GM23338 (cell line): ENCODE measurements at regions not wholly inside any gene's neighbourhood (a gene's known extent, or its start where the extent isn't known, plus 50 kb on each side); places are given as distances from the start of the nearest gene placed in this dataset.

ENCODE experiments used
- ATAC-seq: fragments of 200-7000 bp; cut with Tn5 transposase; 3 replicates; pipeline ENCODE4 v1.9.1; 2020
- DNase-seq: peaks from one replicate; pipeline ENCODE4 v3.0.0-alpha.2; 2015; ENCODE audit warnings: low spot score
- H2AFZ ChIP-seq: fragments of 200-600 bp; sonication (generic); 2 replicates; pipeline ENCODE4 v1.8.0; 2016; ENCODE audit warnings: antibody characterized with exemption, mild to moderate bottlenecking, moderate library complexity
- H3F3A ChIP-seq: fragments of 200-600 bp; sonication (generic); replicated peaks from 2 replicates; pipeline ENCODE4 v1.8.0; 2017; ENCODE audit warnings: antibody characterized with exemption, mixed run types, low read depth
- H3K27ac ChIP-seq: fragments of 200-600 bp; sonication (generic); 2 replicates; pipeline ENCODE4 v1.6.1; 2016; ENCODE audit warnings: low read depth
- H3K27me3 ChIP-seq: fragments of 200-600 bp; sonication (generic); 2 replicates; pipeline ENCODE4 v1.8.0; 2016; ENCODE audit warnings: mild to moderate bottlenecking, mixed run types, moderate library complexity; ENCODE audit not compliant: insufficient read depth
- H3K36me3 ChIP-seq: fragments of 200-600 bp; sonication (generic); 2 replicates; pipeline ENCODE4 v1.8.0; 2016; ENCODE audit warnings: mild to moderate bottlenecking; ENCODE audit not compliant: insufficient read depth
- H3K4me1 ChIP-seq: fragments of 200-600 bp; sonication (generic); 2 replicates; pipeline ENCODE4 v1.8.0; 2016; ENCODE audit warnings: mild to moderate bottlenecking, moderate library complexity; ENCODE audit not compliant: insufficient read depth
- H3K4me2 ChIP-seq: fragments of 200-600 bp; sonication (generic); 2 replicates; pipeline ENCODE4 v1.7.1; 2017; ENCODE audit warnings: mixed run types
- H3K4me3 ChIP-seq: fragments of 200-600 bp; sonication (generic); 2 replicates; pipeline ENCODE4 v1.6.1; 2016; ENCODE audit warnings: mixed run types
- H3K79me2 ChIP-seq: fragments of 200-600 bp; sonication (generic); replicated peaks from 2 replicates; pipeline ENCODE4 v1.8.0; 2017; ENCODE audit warnings: mild to moderate bottlenecking; ENCODE audit not compliant: insufficient read depth
- H3K9me2 ChIP-seq: fragments of 200-600 bp; sonication (generic); 2 replicates; pipeline ENCODE4 v1.8.0; 2017; ENCODE audit not compliant: insufficient read depth
- H4K20me1 ChIP-seq: fragments of 200-600 bp; sonication (generic); replicated peaks from 2 replicates; pipeline ENCODE4 v1.8.0; 2017; ENCODE audit warnings: mild to moderate bottlenecking; ENCODE audit not compliant: insufficient read depth
- H3K27ac Mint-ChIP-seq: 2 replicates; pipeline ENCODE4 v1.8.0; 2020; ENCODE audit warnings: inconsistent platforms, mild to moderate bottlenecking, moderate library complexity, mixed read lengths
- H3K27me3 Mint-ChIP-seq: 3 replicates; pipeline ENCODE4 v1.8.0; 2022; ENCODE audit warnings: low read depth, mild to moderate bottlenecking, moderate library complexity, mixed read lengths, inconsistent platforms; ENCODE audit not compliant: insufficient read depth, poor library complexity
- H3K36me3 Mint-ChIP-seq: 3 replicates; pipeline ENCODE4 v1.8.0; 2021; ENCODE audit warnings: low read depth, mild to moderate bottlenecking, inconsistent platforms, moderate library complexity, mixed read lengths
- H3K4me1 Mint-ChIP-seq: 3 replicates; pipeline ENCODE4 v1.8.0; 2020; ENCODE audit warnings: mild to moderate bottlenecking, inconsistent platforms, mixed read lengths
- H3K4me3 Mint-ChIP-seq: 3 replicates; pipeline ENCODE4 v1.8.0; 2021; ENCODE audit warnings: moderate library complexity, mild to moderate bottlenecking, inconsistent platforms, mixed read lengths
- H3K9me3 Mint-ChIP-seq: 3 replicates; pipeline ENCODE4 v1.8.0; 2020; ENCODE audit warnings: moderate library complexity, mild to moderate bottlenecking, inconsistent platforms, mixed read lengths
- CTCF ChIP-seq, 2 experiments: fragments of 200-600 bp in 1 of 2; sonication (generic) in 1 of 2; conservative IDR thresholded peaks; 2 replicates each; pipeline versions ENCODE4 v1.5.1 to v1.6.1; 2016 to 2017; ENCODE audit warnings: antibody characterized with exemption in 2 of 2, low read depth in 2 of 2, mild to moderate bottlenecking in 2 of 2, moderate library complexity in 1 of 2
- EZH2 ChIP-seq: fragments of 200-600 bp; sonication (generic); IDR thresholded peaks from one replicate; pipeline ENCODE4 v1.8.0; 2017; ENCODE audit warnings: antibody characterized with exemption, mild to moderate bottlenecking, low read depth; ENCODE audit not compliant: unreplicated experiment
- EZH2phosphoT487 ChIP-seq: fragments of 200-600 bp; sonication (generic); IDR thresholded peaks from one replicate; pipeline ENCODE4 v1.8.1; 2018; ENCODE audit warnings: antibody characterized with exemption; ENCODE audit not compliant: unreplicated experiment
- JUNB ChIP-seq: IDR thresholded peaks from one replicate; pipeline ENCODE4 v1.6.1; 2016; ENCODE audit warnings: antibody characterized with exemption; ENCODE audit not compliant: unreplicated experiment
- POLR2AphosphoS5 ChIP-seq: IDR thresholded peaks from 2 replicates; pipeline ENCODE4 v1.6.1; 2016; ENCODE audit warnings: antibody characterized with exemption, low read depth
- ZNF114 ChIP-seq: fragments of 250-450 bp; sonication (Bioruptor Pico); IDR thresholded peaks from 2 replicates; pipeline ENCODE4 v1.5.0; 2020; ENCODE audit warnings: mild to moderate bottlenecking, moderate library complexity
- ZNF331 ChIP-seq: fragments of 250-450 bp; sonication (Bioruptor Pico); IDR thresholded peaks from 2 replicates; pipeline ENCODE4 v1.5.0; 2020; ENCODE audit warnings: low read depth, mild to moderate bottlenecking, moderate library complexity
- ZNF462 ChIP-seq: fragments of 250-450 bp; sonication (Bioruptor Pico); IDR thresholded peaks from 2 replicates; pipeline ENCODE4 v1.5.0; 2020; ENCODE audit warnings: mild to moderate bottlenecking, moderate library complexity
- TF ChIP-seq, protein P1 (sequence below): IDR thresholded peaks from 2 replicates; pipeline ENCODE4 v1.6.1; 2016; ENCODE audit warnings: antibody characterized with exemption
- TF ChIP-seq, protein P2 (sequence below): IDR thresholded peaks from one replicate; pipeline ENCODE4 v1.6.1; 2018; ENCODE audit warnings: antibody characterized with exemption; ENCODE audit not compliant: unreplicated experiment

- H3K27me3 Mint-ChIP-seq: peaks cover 1% of the 10 kb centered on the region
- peaks cover 30% of the 10 kb centered on the region for H3K9me3 Mint-ChIP-seq
- no peak overlapping the region for H3K4me3 Mint-ChIP-seq
Observed at GRCh38 chr5:125912028-125912427, 511.2 kb upstream of the GRAMD2B start.

DNA sequence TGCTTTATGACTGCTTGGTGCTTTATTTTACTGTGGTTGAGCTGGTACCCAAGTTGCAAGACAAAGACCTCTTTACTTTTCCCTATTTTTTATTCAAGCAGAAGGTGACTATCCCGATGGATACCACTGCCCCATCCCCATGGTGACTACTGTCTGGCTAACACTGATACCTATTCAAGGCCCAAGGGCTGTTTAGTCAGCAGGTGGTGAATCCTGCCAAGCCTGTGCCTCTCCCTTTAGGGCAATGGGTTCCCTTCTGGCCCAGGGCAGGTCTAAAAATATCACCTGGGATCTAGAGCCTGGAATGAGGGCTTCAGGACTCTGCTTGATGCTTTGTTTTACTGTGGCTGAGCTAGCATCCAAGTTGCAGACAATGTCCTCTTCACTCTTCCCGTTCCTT lies 510.0 kb upstream of the GRAMD2B start:
- H3K9me2 ChIP-seq: peaks cover 22% of the 10 kb centered on the region
- Mint-ChIP-seq H3K36me3 (peaks cover 4% of the 10 kb centered on the region; the same call in 2 of the 3 replicates), H3K4me3 (no peak overlapping the region), H3K9me3 (peaks cover 25% of the 10 kb centered on the region), H3K27ac (no peak overlapping the region), H3K4me1 (no peaks in the 10 kb centered on the region), H3K27me3 (peaks cover 1% of the 10 kb centered on the region)
- H3K36me3 ChIP-seq: 0 out of 2 replicates have a peak, but pooled peaks cover 2% of the 10 kb centered on the region
- no peaks in the 10 kb centered on the region for H3K27me3 ChIP-seq
- no peak overlapping the region for H3K4me3 ChIP-seq
- no peak for DNase-seq
- no peak overlapping the region for H3K4me2 ChIP-seq
- H3K4me1 ChIP-seq: no peaks in the 10 kb centered on the region
- no peaks in the 10 kb centered on the region for H4K20me1 ChIP-seq
- H3K27ac ChIP-seq: no peak overlapping the region
- no peak for ATAC-seq
- no peaks in the 10 kb centered on the region for H3K79me2 ChIP-seq
- no peak overlapping the region for H2AFZ ChIP-seq
- no peaks in the 10 kb centered on the region for H3F3A ChIP-seq
- TF ChIP-seq EZH2 (no peak), ZNF331 (CRISPR knock-in tag) (no peak), ZNF462 (CRISPR knock-in tag) (no peak), EZH2phosphoT487 (no peak), ZNF114 (CRISPR knock-in tag) (no peak), JUNB (no peak), CTCF (conservative IDR thresholded peaks at IDR 0.05; ENCODE audit: low read depth in 2 of 2) (no peak)
- TF ChIP-seq, protein P1, sequence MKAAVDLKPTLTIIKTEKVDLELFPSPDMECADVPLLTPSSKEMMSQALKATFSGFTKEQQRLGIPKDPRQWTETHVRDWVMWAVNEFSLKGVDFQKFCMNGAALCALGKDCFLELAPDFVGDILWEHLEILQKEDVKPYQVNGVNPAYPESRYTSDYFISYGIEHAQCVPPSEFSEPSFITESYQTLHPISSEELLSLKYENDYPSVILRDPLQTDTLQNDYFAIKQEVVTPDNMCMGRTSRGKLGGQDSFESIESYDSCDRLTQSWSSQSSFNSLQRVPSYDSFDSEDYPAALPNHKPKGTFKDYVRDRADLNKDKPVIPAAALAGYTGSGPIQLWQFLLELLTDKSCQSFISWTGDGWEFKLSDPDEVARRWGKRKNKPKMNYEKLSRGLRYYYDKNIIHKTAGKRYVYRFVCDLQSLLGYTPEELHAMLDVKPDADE: no peak
- TF ChIP-seq, protein P2, sequence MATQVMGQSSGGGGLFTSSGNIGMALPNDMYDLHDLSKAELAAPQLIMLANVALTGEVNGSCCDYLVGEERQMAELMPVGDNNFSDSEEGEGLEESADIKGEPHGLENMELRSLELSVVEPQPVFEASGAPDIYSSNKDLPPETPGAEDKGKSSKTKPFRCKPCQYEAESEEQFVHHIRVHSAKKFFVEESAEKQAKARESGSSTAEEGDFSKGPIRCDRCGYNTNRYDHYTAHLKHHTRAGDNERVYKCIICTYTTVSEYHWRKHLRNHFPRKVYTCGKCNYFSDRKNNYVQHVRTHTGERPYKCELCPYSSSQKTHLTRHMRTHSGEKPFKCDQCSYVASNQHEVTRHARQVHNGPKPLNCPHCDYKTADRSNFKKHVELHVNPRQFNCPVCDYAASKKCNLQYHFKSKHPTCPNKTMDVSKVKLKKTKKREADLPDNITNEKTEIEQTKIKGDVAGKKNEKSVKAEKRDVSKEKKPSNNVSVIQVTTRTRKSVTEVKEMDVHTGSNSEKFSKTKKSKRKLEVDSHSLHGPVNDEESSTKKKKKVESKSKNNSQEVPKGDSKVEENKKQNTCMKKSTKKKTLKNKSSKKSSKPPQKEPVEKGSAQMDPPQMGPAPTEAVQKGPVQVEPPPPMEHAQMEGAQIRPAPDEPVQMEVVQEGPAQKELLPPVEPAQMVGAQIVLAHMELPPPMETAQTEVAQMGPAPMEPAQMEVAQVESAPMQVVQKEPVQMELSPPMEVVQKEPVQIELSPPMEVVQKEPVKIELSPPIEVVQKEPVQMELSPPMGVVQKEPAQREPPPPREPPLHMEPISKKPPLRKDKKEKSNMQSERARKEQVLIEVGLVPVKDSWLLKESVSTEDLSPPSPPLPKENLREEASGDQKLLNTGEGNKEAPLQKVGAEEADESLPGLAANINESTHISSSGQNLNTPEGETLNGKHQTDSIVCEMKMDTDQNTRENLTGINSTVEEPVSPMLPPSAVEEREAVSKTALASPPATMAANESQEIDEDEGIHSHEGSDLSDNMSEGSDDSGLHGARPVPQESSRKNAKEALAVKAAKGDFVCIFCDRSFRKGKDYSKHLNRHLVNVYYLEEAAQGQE: no peak

More at GRCh38 chr5:125912028-125912427, 511.2 kb upstream of the GRAMD2B start:
- DNase-seq (no peak), ATAC-seq (no peak)
- no peaks in the 10 kb centered on the region for H4K20me1 ChIP-seq
- no peak overlapping the region for H3K4me3 ChIP-seq
- Mint-ChIP-seq H3K36me3 (peaks cover 4% of the 10 kb centered on the region; the same call in 2 of the 3 replicates), H3K27ac (no peak overlapping the region), H3K4me1 (no peaks in the 10 kb centered on the region)
- H3K79me2 ChIP-seq: no peaks in the 10 kb centered on the region
- peaks cover 22% of the 10 kb centered on the region for H3K9me2 ChIP-seq
- H2AFZ ChIP-seq: no peak overlapping the region
- no peaks in the 10 kb centered on the region for H3K27me3 ChIP-seq
- H3K36me3 ChIP-seq: 0 out of 2 replicates have a peak, but pooled peaks cover 3% of the 10 kb centered on the region
- H3K4me2 ChIP-seq: no peak overlapping the region
- TF ChIP-seq ZNF114 (CRISPR knock-in tag) (no peak), POLR2AphosphoS5 (no peak)
- no peaks in the 10 kb centered on the region for H3K4me1 ChIP-seq
- H3K27ac ChIP-seq: no peak overlapping the region
- H3F3A ChIP-seq: no peaks in the 10 kb centered on the region
